ENCODE measurements at regions not wholly inside any gene's neighbourhood (a gene's known extent, or its start where the extent isn't known, plus 50 kb on each side); places are given as distances from the start of the nearest gene placed in this dataset.

- DNase-seq: no peak
These were observed 86.0 kb upstream of the TP53I11 start for GRCh38 chr11:45036733-45037132.

- no peak for DNase-seq
These were observed 86.8 kb upstream of the TP53I11 start for GRCh38 chr11:45037434-45038005.

GRCh38 chr11:45038923-45039322 is 88.2 kb upstream of the TP53I11 start:
- no peak for DNase-seq

- no peak for DNase-seq
These were observed 90.9 kb upstream of the TP53I11 start for GRCh38 chr11:45041596-45041995.

- peak; percentile 10 for DNase-seq
These were observed 91.9 kb upstream of the TP53I11 start for GRCh38 chr11:45042560-45042959.

- no peak for DNase-seq
These were observed 93.2 kb upstream of the TP53I11 start for GRCh38 chr11:45043755-45044475.

- peak; percentile 39 for DNase-seq
These were observed 95.2 kb upstream of the TP53I11 start for GRCh38 chr11:45045683-45046471.

GRCh38 chr11:45048313-45048841 is 97.7 kb upstream of the TP53I11 start:
- no peak for DNase-seq

GRCh38 chr11:45048870-45049691 is 97.4 kb upstream of the PRDM11 start:
- peak; percentile 22 for DNase-seq

GRCh38 chr11:45050111-45050510 is 96.3 kb upstream of the PRDM11 start:
- no peak for DNase-seq

GRCh38 chr11:45051621-45052020 is 94.8 kb upstream of the PRDM11 start:
- no peak for DNase-seq

GRCh38 chr11:45052361-45052760 is 94.1 kb upstream of the PRDM11 start:
- DNase-seq: no peak

GRCh38 chr11:45053736-45054446 is 92.5 kb upstream of the PRDM11 start:
- DNase-seq: no peak

- DNase-seq: no peak
These were observed 91.5 kb upstream of the PRDM11 start for GRCh38 chr11:45054956-45055355.

- no peak for DNase-seq
These were observed 89.9 kb upstream of the PRDM11 start for GRCh38 chr11:45056529-45056928.

GRCh38 chr11:45057938-45058646 is 88.3 kb upstream of the PRDM11 start:
- DNase-seq: no peak

GRCh38 chr11:45058647-45058950 is 87.8 kb upstream of the PRDM11 start:
- no peak for DNase-seq

- no peak for DNase-seq
These were observed 85.7 kb upstream of the PRDM11 start for GRCh38 chr11:45060707-45061106.

GRCh38 chr11:45061641-45062040 is 84.8 kb upstream of the PRDM11 start:
- no peak for DNase-seq

- DNase-seq: peak; percentile 20
These were observed 84.3 kb upstream of the PRDM11 start for GRCh38 chr11:45062115-45062514.

GRCh38 chr11:45062974-45063635 is 83.3 kb upstream of the PRDM11 start:
- DNase-seq: no peak
